Forelimb muscle (tissue), 1 donor: ENCODE measurements at regions not wholly inside any gene's neighbourhood (a gene's known extent, or its start where the extent isn't known, plus 50 kb on each side); places are given as distances from the start of the nearest gene placed in this dataset.
"Not testable (repeated sequence)": the region's sequence is repeated elsewhere in the genome, so short reads cannot be mapped to it uniquely, and the experiment has no call there.

ENCODE experiments used
- DNase-seq: peaks from one replicate; pipeline ENCODE4 v3.0.0-alpha.2; 2013; ENCODE audit warnings: low read depth

- no peak for DNase-seq
Measured at GRCh38 chr2:31813016-31813415, 197.8 kb downstream of the MEMO1 start.

GRCh38 chr2:31812051-31812798, 198.6 kb downstream of the MEMO1 start:
- peak; percentile 4 for DNase-seq

- no peak for DNase-seq
Measured at GRCh38 chr2:31811482-31811881, 199.3 kb downstream of the MEMO1 start.

- DNase-seq = no peak
Measured at GRCh38 chr2:31810200-31810917, 200.4 kb downstream of the MEMO1 start.

- no peak for DNase-seq
Measured at GRCh38 chr2:31805688-31806087, 205.1 kb downstream of the MEMO1 start.

- DNase-seq = not testable (repeated sequence)
Measured at GRCh38 chr2:31803481-31804153, 207.2 kb downstream of the MEMO1 start.

GRCh38 chr2:31802711-31803110, 208.1 kb downstream of the MEMO1 start:
- no peak for DNase-seq

GRCh38 chr2:31799282-31799681, 211.5 kb downstream of the MEMO1 start:
- not testable (repeated sequence) for DNase-seq

GRCh38 chr2:31788273-31788672, 207.5 kb upstream of the SRD5A2 start:
- no peak for DNase-seq

- no peak for DNase-seq
Measured at GRCh38 chr2:31785876-31786275, 205.1 kb upstream of the SRD5A2 start.

GRCh38 chr2:31784868-31785267, 204.1 kb upstream of the SRD5A2 start:
- no peak for DNase-seq

GRCh38 chr2:31783446-31784091, 202.8 kb upstream of the SRD5A2 start:
- DNase-seq = not testable (repeated sequence)

- DNase-seq = no peak
Measured at GRCh38 chr2:31778153-31778552, 197.4 kb upstream of the SRD5A2 start.

GRCh38 chr2:31770741-31771140, 190.0 kb upstream of the SRD5A2 start:
- DNase-seq = no peak

GRCh38 chr2:31765078-31765945, 184.6 kb upstream of the SRD5A2 start:
- no peak for DNase-seq

GRCh38 chr2:31764169-31764568, 183.4 kb upstream of the SRD5A2 start:
- no peak for DNase-seq

GRCh38 chr2:31762085-31762484, 181.3 kb upstream of the SRD5A2 start:
- no peak for DNase-seq

- not testable (repeated sequence) for DNase-seq
Measured at GRCh38 chr2:31757351-31757750, 176.6 kb upstream of the SRD5A2 start.

GRCh38 chr2:31748746-31749145, 168.0 kb upstream of the SRD5A2 start:
- not testable (repeated sequence) for DNase-seq

- no peak for DNase-seq
Measured at GRCh38 chr2:31748041-31748440, 167.3 kb upstream of the SRD5A2 start.

GRCh38 chr2:31739161-31739560, 158.4 kb upstream of the SRD5A2 start:
- no peak for DNase-seq
